ENCODE measurements at regions not wholly inside any gene's neighbourhood (a gene's known extent, or its start where the extent isn't known, plus 50 kb on each side); places are given as distances from the start of the nearest gene placed in this dataset.

DNA sequence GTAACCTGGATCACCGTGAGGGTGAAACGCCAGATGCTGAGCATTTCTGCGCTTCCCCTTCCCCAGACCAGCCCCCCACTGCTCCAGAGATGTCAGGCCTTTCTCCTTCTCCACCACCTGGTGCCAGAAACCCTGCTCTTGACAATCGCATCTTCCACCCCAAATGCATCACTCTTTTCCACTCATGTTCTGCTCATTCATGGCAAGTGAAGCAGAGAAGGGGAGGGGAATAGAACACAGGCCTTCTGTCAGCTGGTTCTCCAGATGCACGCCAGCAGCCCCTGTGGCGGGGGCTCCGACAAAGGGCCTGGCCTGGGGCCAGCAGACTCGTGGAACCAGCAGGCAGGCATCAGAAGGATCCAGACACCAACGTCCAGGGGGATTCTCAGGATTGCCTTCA, 68.5 kb upstream of the SVIL start:
- TF ChIP-seq POLR2A (IDR thresholded peaks at IDR 0.05) (no peak), CTCF (IDR thresholded peaks at IDR 0.05) (no peak)
- no peak overlapping the region for H3K4me3 ChIP-seq
- no peak for DNase-seq
- no peaks in the 10 kb centered on the region for H3K27me3 ChIP-seq
- no peaks in the 10 kb centered on the region for H3K9me3 ChIP-seq
- WGBS, 2 donors = 44 to 61% methylated on average over 9 of the region's 9 CpGs
- intact Hi-C loops (cut with DNase I; ENCODE audit: low total_unique reads) = no loop called here
- peaks cover 8% of the 10 kb centered on the region for H3K4me1 ChIP-seq
- H3K36me3 ChIP-seq (ENCODE audit: low read depth, missing control alignments) = no peaks in the 10 kb centered on the region
- peak overlapping the region; percentile 2 to 37 for H3K27ac ChIP-seq

- TF ChIP-seq POLR2A (IDR thresholded peaks at IDR 0.05) (no peak), CTCF (IDR thresholded peaks at IDR 0.05) (no peak)
- no peaks in the 10 kb centered on the region for H3K27me3 ChIP-seq
- H3K4me3 ChIP-seq = no peak overlapping the region
- WGBS, 2 donors = 26 to 35% methylated on average over 10 of the region's 10 CpGs
- no peak for DNase-seq
- peak overlapping the region; percentile 2 to 37 for H3K27ac ChIP-seq
- no peaks in the 10 kb centered on the region for H3K36me3 ChIP-seq (ENCODE audit: low read depth, missing control alignments)
- H3K4me1 ChIP-seq = peaks cover 8% of the 10 kb centered on the region
- no peaks in the 10 kb centered on the region for H3K9me3 ChIP-seq
- intact Hi-C loops (cut with DNase I; ENCODE audit: low total_unique reads) = no loop called here
Observed at GRCh38 chr10:29702273-29703164, 67.7 kb upstream of the SVIL start.

GRCh38 chr10:29701306-29701705, 66.5 kb upstream of the SVIL start:
- DNase-seq = no peak
- H3K36me3 ChIP-seq (ENCODE audit: low read depth, missing control alignments) = no peaks in the 10 kb centered on the region
- H3K9me3 ChIP-seq = no peaks in the 10 kb centered on the region
- TF ChIP-seq CTCF (IDR thresholded peaks at IDR 0.05) = no peak
- TF ChIP-seq POLR2A (IDR thresholded peaks at IDR 0.05) = no peak
- H3K27ac ChIP-seq = no peak overlapping the region
- H3K27me3 ChIP-seq = no peaks in the 10 kb centered on the region
- no peak overlapping the region for H3K4me3 ChIP-seq
- intact Hi-C loops (cut with DNase I; ENCODE audit: low total_unique reads) = no loop called here
- WGBS, 2 donors = 91 to 92% methylated on average over 1 of the region's 1 CpG
- peaks cover 8% of the 10 kb centered on the region for H3K4me1 ChIP-seq

- TF ChIP-seq CTCF (IDR thresholded peaks at IDR 0.05) (no peak), POLR2A (IDR thresholded peaks at IDR 0.05) (no peak)
- H3K4me3 ChIP-seq = no peak overlapping the region
- peaks cover 8% of the 10 kb centered on the region for H3K4me1 ChIP-seq
- 51 to 66% methylated on average over 5 of the region's 5 CpGs for WGBS, 2 donors
- intact Hi-C loops (cut with DNase I; ENCODE audit: low total_unique reads) = no loop called here
- no peaks in the 10 kb centered on the region for H3K36me3 ChIP-seq (ENCODE audit: low read depth, missing control alignments)
- no peaks in the 10 kb centered on the region for H3K27me3 ChIP-seq
- no peak for DNase-seq
- no peak overlapping the region for H3K27ac ChIP-seq
- H3K9me3 ChIP-seq = no peaks in the 10 kb centered on the region
Observed at GRCh38 chr10:29699621-29700020, 64.8 kb upstream of the SVIL start.
